ENCODE measurements at regions not wholly inside any gene's neighbourhood (a gene's known extent, or its start where the extent isn't known, plus 50 kb on each side); places are given as distances from the start of the nearest gene placed in this dataset.

GRCh38 chr15:47972738-47973137 is 148.1 kb upstream of the SLC24A5 start (continued):
- no peak for TF ChIP-seq HDAC2 (IDR thresholded peaks at IDR 0.05; ENCODE audit: borderline replicate concordance in 1 of 2, low read depth in 2 of 2, low read length in 2 of 2)
